K562 (cell line): ENCODE measurements at regions not wholly inside any gene's neighbourhood (a gene's known extent, or its start where the extent isn't known, plus 50 kb on each side); places are given as distances from the start of the nearest gene placed in this dataset.
A peak's percentile ranks its signal among the peaks of the same experiment; 100 is the strongest.

Source experiments
- CHD1 ChIP-seq: fragments of 200-600 bp; sonication (generic); IDR thresholded peaks from one replicate; pipeline ENCODE4 v1.6.1; 2012; ENCODE audit warnings: mild to moderate bottlenecking, moderate library complexity, low read length, inconsistent platforms
- FIP1L1 ChIP-seq: fragments of 200-400 bp; formaldehyde crosslinking; IDR thresholded peaks from 2 replicates; pipeline ENCODE4 v1.6.1; 2018; ENCODE audit warnings: mild to moderate bottlenecking, low read depth, low read length; ENCODE audit not compliant: poor library complexity, severe bottlenecking
- NKRF ChIP-seq: fragments of 450-650 bp; IDR thresholded peaks from 2 replicates; pipeline ENCODE4 v1.6.1; 2016; ENCODE audit warnings: borderline replicate concordance
- PCBP1 ChIP-seq: fragments of 200-400 bp; formaldehyde crosslinking; IDR thresholded peaks from 2 replicates; pipeline ENCODE4 v1.6.1; 2018; ENCODE audit warnings: mild to moderate bottlenecking, low read depth, low read length; ENCODE audit not compliant: poor library complexity, severe bottlenecking
- TRIM24 ChIP-seq, 2 experiments: fragments of 450-650 bp; IDR thresholded peaks; 2 replicates each; pipeline ENCODE4 v1.6.1; 2016
- ZBED1 ChIP-seq: IDR thresholded peaks from 2 replicates; pipeline ENCODE4 v1.6.1; 2014
- ZFP30 ChIP-seq: fragments of 250-450 bp; sonication (Bioruptor Pico); IDR thresholded peaks from 2 replicates; pipeline ENCODE4 v1.8.0; 2022; ENCODE audit warnings: moderate library complexity, mild to moderate bottlenecking, inconsistent platforms, borderline replicate concordance
- TF ChIP-seq, protein P1 (sequence below): fragments of 250-450 bp; sonication (Bioruptor Pico); IDR thresholded peaks from 2 replicates; pipeline ENCODE4 v1.4.0; 2020
- TF ChIP-seq, protein P2 (sequence below): fragments of 250-450 bp; sonication (Bioruptor Pico); IDR thresholded peaks from 2 replicates; pipeline ENCODE4 v1.5.0; 2021; ENCODE audit warnings: mild to moderate bottlenecking, moderate library complexity

- TF ChIP-seq, protein P1, sequence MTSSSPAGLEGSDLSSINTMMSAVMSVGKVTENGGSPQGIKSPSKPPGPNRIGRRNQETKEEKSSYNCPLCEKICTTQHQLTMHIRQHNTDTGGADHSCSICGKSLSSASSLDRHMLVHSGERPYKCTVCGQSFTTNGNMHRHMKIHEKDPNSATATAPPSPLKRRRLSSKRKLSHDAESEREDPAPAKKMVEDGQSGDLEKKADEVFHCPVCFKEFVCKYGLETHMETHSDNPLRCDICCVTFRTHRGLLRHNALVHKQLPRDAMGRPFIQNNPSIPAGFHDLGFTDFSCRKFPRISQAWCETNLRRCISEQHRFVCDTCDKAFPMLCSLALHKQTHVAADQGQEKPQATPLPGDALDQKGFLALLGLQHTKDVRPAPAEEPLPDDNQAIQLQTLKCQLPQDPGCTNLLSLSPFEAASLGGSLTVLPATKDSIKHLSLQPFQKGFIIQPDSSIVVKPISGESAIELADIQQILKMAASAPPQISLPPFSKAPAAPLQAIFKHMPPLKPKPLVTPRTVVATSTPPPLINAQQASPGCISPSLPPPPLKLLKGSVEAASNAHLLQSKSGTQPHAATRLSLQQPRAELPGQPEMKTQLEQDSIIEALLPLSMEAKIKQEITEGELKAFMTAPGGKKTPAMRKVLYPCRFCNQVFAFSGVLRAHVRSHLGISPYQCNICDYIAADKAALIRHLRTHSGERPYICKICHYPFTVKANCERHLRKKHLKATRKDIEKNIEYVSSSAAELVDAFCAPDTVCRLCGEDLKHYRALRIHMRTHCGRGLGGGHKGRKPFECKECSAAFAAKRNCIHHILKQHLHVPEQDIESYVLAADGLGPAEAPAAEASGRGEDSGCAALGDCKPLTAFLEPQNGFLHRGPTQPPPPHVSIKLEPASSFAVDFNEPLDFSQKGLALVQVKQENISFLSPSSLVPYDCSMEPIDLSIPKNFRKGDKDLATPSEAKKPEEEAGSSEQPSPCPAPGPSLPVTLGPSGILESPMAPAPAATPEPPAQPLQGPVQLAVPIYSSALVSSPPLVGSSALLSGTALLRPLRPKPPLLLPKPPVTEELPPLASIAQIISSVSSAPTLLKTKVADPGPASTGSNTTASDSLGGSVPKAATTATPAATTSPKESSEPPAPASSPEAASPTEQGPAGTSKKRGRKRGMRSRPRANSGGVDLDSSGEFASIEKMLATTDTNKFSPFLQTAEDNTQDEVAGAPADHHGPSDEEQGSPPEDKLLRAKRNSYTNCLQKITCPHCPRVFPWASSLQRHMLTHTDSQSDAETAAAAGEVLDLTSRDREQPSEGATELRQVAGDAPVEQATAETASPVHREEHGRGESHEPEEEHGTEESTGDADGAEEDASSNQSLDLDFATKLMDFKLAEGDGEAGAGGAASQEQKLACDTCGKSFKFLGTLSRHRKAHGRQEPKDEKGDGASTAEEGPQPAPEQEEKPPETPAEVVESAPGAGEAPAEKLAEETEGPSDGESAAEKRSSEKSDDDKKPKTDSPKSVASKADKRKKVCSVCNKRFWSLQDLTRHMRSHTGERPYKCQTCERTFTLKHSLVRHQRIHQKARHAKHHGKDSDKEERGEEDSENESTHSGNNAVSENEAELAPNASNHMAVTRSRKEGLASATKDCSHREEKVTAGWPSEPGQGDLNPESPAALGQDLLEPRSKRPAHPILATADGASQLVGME (CRISPR knock-in tag) = no peak
- TF ChIP-seq FIP1L1 = peak; percentile 69
- no peak for TF ChIP-seq ZBED1
- TF ChIP-seq PCBP1 = peak; percentile 66
- TF ChIP-seq, protein P2, sequence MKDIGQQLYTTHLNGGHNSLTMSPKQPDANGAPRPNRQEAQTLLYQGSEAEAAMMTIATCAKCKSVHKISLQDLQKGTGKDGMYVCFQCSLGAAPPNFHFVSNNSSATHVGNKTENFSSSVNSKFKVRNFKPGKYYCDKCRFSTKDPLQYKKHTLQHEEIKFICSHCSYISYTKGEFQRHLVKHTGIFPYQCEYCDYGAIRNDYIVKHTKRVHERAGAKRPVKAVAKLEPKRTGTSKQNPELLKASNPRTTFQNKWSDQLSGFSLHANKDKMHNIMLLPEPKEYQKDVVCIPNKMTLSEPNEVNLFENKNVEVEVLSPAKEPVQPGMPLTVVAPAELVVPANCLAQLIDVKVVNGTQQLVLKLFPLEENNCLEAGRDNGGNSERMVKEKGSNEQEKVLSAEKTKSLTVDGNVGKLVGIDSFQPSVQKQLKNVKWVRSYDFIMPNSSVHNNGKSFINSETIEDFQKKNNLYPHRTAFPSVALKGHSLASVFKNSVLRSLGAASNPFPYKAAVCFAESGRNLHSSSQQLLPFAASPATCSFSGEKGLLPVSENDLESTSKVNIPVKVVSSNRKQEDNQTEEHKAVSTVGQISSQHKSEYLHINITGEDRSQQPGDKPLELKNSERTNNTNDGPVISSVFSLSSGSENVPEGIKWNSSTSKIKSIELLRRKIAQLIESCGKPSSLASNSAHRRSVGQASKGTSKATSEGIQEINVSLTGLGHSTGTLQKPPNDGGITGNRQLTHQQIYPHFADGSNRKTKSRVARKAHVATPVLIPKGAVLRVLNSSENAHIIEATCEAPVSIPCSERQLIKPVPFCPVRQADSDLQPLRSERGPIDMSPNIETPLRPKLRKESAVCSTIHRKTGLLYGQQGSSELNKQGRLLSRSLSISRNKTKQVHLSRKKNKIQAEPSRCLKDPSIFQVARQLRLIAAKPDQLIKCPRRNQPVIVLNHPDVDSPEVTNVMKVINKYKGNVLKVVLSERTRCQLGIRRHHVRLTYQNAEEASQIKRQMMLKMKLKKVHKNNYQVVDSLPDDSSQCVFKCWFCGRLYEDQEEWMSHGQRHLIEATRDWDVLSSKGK (CRISPR knock-in tag) = no peak
- TF ChIP-seq NKRF = no peak; the same call in 1 of the 2 replicates
- TF ChIP-seq CHD1 = no peak
- TF ChIP-seq ZFP30 (CRISPR knock-in tag) = no peak
- TF ChIP-seq TRIM24 (IDR thresholded peaks at IDR 0.05) = no peak
Observed at GRCh38 chr9:129495620-129496472, 125.1 kb downstream of the C9orf50 start (continued).
